ENCODE measurements at regions not wholly inside any gene's neighbourhood (a gene's known extent, or its start where the extent isn't known, plus 50 kb on each side); places are given as distances from the start of the nearest gene placed in this dataset.

DNA sequence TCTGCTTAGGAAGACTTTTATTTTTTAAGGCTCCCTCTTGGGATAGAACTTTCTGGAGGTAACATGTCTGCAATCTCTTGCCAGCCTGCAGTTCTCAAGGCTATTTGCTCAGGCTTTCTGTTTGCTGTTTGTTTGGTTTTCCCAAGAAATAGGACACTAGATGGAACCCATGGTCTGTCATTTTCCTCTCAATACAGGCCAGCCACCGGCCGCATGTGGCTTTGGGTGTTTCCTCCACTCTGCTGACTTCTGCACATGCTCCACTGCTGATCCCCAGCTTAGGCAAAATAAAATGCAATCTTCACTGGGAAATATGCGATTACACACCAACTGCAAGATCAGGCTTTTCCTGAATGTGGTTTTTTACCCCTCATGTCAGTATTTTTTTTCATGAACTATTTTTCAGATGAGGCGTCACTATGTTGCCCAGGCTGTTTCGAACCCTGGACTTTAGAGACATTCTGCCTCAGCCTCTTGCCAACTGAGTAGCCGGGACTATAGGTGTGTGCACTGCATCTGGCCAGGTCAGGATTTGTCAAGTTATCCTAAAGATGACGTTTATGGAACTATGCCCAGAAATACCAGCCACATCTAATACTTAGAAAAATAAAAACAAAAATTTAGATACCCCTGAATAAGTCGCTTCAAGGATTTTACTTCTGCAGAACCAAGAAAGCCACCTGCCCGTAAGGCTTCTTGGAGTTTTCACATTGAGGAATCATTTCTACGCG lies 94.3 kb upstream of the PABPC3 start:
- TF ChIP-seq, protein P1, sequence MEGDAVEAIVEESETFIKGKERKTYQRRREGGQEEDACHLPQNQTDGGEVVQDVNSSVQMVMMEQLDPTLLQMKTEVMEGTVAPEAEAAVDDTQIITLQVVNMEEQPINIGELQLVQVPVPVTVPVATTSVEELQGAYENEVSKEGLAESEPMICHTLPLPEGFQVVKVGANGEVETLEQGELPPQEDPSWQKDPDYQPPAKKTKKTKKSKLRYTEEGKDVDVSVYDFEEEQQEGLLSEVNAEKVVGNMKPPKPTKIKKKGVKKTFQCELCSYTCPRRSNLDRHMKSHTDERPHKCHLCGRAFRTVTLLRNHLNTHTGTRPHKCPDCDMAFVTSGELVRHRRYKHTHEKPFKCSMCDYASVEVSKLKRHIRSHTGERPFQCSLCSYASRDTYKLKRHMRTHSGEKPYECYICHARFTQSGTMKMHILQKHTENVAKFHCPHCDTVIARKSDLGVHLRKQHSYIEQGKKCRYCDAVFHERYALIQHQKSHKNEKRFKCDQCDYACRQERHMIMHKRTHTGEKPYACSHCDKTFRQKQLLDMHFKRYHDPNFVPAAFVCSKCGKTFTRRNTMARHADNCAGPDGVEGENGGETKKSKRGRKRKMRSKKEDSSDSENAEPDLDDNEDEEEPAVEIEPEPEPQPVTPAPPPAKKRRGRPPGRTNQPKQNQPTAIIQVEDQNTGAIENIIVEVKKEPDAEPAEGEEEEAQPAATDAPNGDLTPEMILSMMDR (conservative IDR thresholded peaks at IDR 0.05 in 1 of 2, IDR thresholded peaks at IDR 0.05 in 1 of 2; ENCODE audit: extremely low read depth in 1 of 2, insufficient read depth in 1 of 2, low read depth in 1 of 2, low read length in 2 of 2) = no peak
- no peak for TF ChIP-seq EZH2 (IDR thresholded peaks at IDR 0.05; ENCODE audit: borderline replicate concordance, low read length)

Data from mammary epithelial cell (primary cell).